Raji (cell line): ENCODE measurements at regions not wholly inside any gene's neighbourhood (a gene's known extent, or its start where the extent isn't known, plus 50 kb on each side); places are given as distances from the start of the nearest gene placed in this dataset.

Experiments
- POLR2A ChIP-seq: IDR thresholded peaks from 2 replicates; pipeline ENCODE4 v1.6.1; 2011; ENCODE audit warnings: low read depth, low read length, control low read depth; ENCODE audit not compliant: insufficient read depth

- no peak for TF ChIP-seq POLR2A
Observed at GRCh38 chr22:49261616-49262015, 566.1 kb downstream of the BRD1 start.

GRCh38 chr22:49260681-49261580, 566.7 kb downstream of the BRD1 start:
- no peak for TF ChIP-seq POLR2A

DNA sequence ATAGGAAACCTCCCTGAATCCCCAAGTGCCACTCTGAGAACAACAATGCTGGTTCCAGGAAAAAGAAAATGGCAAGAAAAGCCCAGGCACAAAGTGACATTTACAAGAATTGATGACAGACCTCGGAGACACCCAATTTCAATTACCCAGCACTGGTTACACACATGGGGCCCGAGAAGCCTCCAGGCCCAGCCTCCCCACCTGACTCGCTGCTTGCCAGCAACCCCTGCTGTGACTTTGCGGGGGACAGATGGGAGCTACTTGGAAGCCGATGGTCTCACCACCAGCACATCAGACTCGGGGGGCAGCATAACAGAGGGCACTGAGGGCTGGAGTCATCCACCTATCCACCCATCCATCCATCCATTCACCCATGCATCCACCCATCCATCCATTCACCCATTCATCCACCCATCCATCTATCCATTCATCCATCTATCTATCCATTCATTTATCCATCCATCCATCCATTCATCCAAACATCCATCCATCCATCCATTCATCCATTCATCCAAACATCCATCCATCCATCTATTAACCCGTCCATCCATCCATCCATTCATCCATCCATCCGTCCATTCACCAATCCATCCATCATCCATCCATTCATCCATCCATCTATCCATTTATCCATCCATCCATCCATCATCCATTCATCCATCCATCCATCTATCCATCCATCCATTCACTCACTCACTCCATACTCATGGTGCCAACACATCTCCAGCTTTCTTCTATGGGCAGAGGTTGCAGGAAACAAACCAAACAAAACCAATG, 567.6 kb downstream of the BRD1 start:
- TF ChIP-seq POLR2A = no peak

GRCh38 chr22:49258107-49259010, 569.3 kb downstream of the BRD1 start:
- no peak for TF ChIP-seq POLR2A

DNA sequence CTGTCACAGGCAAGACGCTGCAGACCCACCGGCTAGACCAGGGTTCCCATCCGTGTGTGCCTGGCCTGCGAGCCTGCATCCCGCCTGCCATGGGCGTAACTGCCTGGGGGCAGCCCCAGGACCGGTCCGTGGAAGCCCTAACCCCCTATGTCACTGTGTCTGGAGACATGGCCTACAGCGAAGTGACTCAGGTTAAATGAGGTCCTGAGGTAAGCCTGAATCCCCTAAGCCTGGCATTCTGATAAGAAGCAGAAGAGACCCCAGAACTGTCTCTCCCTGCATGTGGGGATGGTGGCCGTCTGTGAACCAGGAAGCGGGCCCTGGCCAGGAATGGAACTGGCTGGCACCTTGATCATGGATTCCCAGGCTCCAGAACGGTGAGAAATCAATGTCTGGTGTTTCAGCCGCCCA, 570.1 kb downstream of the BRD1 start:
- TF ChIP-seq POLR2A = no peak

DNA sequence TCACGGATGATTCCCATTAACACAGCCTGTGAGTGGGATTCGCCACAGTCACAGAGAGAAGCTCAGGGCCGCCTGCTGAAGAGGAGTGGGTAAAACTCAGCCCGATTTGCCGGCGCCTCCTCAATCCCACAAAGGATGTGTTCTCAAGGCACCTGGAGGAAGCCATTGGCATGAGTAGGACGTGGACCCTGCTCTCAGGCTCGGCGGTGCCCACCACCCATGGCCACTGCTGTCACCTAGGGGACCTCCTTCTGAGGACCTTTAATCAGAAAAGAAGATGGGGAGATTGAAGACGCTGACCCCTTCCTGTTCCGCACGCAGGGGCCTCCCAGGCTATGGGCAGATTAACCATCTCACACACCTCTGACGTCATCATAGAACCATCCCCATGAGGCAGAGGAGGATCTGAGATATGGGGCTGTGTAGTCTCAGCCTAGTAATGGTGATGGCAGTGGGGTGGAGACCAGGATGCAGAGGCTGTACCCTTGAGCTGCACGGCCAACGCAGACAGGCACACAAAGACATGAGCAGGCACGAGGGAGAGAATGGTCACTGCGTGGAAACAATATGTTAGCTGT, 571.8 kb downstream of the BRD1 start:
- TF ChIP-seq POLR2A = no peak

DNA sequence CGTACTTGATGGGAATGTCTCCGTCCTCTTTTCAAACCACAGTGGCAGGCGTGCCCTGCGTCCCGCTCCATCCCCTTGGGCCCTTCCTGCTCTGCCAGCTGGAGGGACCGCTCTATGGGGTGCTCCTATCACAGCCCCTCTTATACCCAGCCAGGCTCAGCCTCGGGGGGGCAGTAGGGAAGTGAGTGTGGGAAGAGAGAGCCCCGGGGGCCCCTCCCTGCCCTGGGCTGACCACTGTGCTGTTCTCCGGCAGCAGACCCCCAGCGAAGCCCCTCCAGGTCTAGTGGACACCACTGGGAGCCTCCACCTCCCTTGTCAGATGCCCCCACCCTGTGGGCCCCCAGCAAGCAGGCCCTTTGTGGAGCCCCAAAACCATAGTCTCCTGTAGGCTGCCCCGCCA, 572.5 kb downstream of the BRD1 start:
- no peak for TF ChIP-seq POLR2A

GRCh38 chr22:49253656-49254055, 574.0 kb downstream of the BRD1 start:
- TF ChIP-seq POLR2A = no peak

- TF ChIP-seq POLR2A = no peak
Observed at GRCh38 chr22:49251371-49251770, 576.3 kb downstream of the BRD1 start.

DNA sequence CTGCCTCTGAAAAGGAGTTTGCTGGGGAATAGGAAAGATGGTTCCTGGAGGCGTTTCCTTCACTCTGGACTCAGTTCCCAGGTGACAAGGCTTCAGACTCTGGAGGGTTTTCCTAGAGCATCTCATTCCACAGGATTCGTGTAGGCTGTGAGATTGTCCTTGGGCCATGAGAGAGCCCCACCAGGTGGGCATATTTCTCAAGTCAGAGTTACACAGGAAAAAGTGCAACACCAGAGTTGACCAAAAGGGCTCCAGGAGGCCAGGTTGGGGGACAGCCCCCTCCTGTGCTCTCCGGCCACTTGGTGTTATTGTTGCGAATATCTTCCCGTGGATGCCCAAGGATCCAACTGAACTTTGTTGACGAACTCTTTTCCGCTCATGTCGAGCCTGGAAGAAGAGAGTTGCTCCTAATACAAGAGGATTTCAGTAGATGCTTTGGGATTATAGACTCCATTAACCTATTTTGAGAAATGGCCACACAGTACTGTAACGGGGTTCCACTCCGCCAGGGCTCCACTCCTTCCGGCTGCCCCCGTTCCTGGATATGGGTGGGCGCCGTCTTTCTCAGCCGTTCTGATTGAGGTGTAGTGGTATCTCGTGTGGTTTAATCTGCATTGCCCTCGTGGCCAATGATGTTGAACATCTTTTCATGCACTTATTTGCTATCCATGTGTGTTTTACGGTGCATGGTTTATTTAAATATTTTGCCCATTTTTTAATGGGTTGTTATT, 580.3 kb downstream of the BRD1 start:
- no peak for TF ChIP-seq POLR2A

DNA sequence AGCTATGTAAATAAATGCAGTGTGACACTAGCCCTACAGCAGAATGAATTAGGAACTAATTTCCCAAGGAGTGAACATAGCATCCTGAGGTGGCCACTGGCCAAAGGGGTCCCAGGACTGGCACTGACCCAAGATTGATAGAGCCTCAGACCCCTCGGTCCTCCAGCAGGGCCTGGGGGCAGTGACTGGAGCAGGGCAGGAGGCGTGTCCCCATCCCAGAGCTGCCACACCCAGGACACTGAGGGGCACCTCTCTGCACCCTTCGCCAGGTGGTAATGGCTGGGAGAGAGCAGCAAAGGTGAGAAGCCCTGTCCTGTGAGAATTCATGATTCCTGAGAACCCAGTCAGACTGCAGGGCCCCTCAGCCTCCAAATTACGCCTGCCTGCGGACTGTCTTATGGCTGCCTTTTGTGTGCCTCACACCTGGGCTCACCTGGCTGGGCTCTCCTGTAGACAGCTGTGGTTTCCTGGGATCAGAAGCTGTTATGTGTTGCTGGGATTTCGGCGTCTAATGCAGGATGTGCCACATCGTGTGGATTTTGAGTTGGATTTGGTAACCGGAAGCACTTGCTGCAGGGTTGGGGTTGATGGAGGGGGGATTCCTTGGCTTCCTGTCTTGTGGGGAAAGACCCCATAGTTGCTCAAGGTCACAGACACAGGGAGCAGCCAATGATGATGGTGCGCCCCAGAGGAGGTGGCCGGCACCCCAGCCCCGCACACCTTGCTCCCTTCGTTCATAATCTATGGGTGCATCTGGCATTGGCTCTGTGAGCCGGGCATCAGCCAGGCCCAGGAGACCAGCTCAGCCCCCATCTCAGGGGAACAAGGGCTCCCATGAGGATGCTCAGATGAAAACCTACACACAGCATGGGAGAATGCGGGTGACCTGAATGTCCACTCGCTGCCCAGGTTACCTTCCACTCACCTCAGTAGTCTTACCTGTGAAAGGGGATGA, 582.9 kb downstream of the BRD1 start:
- no peak for TF ChIP-seq POLR2A

GRCh38 chr22:49243965-49244364, 583.7 kb downstream of the BRD1 start:
- no peak for TF ChIP-seq POLR2A

DNA sequence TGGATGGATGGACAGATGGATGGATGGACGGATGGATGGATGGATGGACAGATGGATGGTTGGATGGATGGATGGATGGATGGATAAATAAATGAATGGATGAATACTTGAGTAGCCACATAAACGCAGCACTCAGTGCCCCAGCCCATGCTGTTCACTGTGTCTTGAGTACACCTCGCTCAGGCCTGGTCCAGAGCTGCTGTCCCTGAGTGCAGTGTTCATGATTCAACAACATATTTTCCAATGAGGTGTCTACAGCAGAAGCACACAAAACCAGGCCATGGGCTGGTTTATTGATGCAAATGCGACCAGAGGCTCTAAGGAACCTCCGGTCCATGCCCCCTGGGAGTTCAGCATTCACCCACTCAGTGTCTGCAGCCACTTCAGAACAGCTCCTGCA, 584.3 kb downstream of the BRD1 start:
- no peak for TF ChIP-seq POLR2A
